Right lung (tissue), 2 donors: ENCODE measurements at regions not wholly inside any gene's neighbourhood (a gene's known extent, or its start where the extent isn't known, plus 50 kb on each side); places are given as distances from the start of the nearest gene placed in this dataset.

ENCODE experiments used
- DNase-seq, 2 donors: peaks; one replicate each; pipeline ENCODE4 v3.0.0-alpha.2; 2013

DNA sequence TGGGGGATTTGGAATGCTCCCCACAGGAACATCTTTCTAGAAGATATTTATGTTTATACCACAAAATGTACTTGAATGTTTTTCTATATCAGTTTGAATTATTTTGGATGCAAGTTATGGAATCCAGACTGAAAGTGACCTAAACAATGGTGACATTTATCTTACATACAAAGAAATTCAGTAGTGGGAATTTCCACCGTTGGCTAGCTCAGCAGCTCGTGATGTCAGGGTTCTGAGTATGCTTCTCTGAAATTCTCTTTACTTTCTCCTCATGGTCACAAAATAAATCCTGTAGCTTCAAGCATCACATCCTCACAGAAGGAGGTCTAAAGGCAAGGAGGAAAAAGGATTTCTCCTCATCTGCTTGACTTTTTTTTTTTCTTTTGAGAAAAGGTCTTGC, 105.3 kb downstream of the AKAIN1 start:
- DNase-seq: no peak

DNA sequence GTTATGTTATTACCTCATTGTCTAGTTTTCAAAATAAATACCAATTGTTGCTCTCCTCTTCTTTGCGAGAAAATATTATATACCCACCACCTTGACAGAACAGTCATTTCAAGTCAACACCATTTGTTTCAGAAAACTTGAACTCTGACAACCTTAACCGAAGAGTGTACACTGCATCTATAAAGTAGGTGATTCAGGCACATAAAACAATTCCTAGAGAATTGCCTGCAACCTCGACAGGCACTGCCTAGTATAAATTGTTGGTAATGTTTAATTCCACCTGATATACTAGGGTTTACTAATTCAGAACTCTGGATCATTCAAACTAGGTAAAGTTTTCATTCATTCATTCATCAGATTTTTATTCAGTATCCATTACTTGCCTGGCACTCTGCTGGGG, 121.8 kb downstream of the AKAIN1 start:
- no peak for DNase-seq

DNA sequence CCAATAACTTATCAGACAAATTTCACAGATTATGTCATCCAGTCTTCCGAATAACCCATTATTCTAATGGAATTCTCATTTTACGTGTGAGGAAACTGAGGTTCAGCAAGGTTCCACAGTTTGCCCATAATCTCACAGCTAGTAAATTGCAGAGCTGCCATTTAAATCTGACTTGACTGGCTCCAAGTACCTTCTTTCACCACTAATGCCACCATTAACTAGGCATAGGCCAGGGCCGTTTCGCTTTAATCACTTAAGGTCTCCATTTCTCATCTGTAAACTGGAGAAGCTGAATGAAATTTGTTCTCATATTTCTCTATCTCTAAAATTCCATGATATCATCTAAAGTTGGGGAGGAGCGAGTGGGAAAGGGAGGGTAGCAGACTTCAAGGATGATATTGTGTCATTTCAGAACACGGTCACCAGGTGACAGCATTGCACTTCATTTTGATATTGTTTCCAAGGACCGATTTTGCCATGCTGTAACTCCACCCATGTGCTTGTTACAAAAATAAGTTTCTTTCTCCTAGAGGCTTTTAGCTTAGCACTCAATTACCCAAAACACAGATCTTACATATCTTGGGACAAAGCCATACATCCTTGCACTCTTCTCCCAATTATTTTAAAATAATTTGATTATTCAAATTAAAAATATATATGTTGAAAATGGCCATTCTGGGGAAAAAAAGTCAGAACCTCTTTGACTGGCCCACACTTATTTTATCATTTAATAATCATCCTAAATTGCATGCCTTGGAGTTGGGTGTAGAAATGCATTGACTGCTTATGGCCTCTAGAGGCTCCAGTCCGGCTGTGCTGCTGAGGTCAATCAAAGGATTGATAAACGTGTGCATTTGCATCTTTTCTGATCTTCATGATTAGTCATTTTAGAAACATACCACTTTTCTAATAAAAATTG, 123.8 kb downstream of the AKAIN1 start:
- DNase-seq: peak in 1 of 2 donors; percentile 12

DNA sequence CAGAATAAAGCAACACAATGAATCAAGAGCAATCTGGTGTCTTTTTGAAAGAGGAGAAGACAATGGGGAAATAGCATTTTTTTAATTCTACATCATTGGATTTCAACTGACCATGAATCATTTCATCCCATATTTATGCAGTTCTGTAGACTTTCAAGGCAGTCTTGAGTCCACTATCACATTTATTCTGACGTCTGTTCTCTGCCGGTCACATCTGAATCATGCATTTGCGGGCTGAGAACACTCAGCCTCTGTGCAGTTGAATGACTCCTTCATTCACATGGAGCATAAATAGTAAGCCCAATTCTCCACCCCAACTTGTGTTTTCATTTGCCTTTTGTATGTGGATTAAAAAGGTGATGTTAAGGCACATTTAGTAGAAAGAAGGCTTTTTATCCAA, 128.2 kb downstream of the AKAIN1 start:
- DNase-seq: no peak

DNA sequence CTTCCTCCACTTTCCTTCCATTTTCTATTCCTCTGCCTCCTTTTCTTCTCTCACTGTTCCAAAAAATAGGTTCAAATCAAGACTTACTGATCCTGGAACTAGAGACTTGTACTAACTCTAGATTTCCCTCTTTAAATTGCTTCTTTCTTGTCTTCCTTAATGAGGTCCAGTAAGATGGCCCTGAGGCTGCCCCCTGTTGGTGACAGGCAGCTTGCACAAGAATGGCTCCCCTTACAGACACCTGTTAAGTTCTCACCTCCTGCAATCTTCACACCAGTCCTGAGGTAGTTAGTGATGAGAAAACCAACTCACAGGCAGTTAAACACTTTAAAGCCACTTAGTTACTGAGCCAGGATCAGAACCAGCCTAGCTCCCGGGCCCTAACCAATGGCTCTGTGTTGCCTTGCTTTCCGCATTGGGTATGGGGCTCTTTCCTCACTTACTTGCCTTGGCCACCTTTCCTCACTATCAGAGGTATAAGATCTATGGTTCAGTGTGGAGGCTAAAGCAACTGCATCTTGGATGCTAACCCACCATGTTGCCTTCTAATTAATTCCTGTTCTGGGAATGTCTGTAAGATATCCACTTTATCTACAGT, 130.6 kb downstream of the AKAIN1 start:
- DNase-seq: no peak

DNA sequence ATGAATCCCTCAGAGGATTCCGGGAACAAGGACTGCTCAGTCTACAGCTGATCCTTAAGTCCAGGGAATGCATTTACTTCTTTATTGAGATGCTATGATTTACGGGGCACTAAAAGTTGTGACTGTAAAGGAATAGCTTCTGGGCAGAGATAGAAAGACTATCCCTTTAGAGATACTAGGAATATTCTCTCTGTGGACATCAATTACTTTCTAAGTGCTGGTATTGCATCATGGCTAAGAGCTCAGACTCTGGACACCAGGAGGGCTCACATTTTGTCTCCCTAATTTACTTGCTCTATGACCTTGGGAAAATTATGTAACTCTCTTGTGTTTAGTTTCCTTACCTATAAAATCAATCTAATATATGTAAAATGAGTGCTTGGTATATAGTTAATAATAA, 131.4 kb downstream of the AKAIN1 start:
- DNase-seq: no peak

DNA sequence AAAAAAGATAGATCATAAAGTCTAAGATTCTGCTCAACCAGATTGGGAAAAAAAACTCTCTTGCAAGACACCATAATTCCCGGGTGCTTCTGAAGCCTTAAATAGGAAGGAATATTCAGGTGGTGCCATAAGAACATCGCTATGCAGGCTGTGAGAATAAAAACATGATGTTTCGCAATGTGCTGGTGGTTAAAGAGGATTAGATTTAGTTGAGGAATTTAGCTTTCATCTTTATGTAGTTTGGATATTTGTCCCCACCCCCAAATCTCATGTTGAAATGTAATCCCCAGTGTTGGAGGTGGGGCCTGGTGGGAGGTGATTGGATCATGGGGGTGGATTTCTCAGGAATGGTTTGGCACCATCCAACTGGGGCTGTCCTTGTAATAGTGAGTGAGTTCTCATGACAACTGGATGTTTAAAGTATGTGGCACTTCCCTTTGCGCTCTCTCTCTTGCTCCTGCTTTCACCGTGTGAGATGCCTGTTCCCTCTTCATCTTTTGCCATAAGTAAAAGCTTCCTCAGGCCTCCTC, 132.2 kb downstream of the AKAIN1 start:
- DNase-seq: no peak

DNA sequence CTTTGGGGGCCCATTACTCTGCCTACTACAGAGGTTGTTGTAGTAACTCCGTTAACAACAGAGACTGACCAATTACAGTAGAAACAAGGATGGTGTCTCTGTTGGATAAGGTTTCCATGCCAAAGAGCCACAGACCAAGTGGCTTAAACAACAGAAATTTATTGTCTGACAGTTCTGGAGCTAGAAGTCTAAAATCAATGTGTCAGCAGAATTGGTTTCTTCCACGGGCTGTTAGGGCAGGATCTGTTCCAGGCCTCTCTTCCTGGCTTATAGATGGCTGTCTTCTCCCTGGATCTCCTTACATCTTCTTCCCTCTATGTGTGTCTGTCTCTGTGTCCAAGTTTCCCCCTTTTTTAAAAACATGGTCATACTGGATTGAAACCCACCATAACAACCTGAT, 135.3 kb downstream of the AKAIN1 start:
- DNase-seq: no peak

DNA sequence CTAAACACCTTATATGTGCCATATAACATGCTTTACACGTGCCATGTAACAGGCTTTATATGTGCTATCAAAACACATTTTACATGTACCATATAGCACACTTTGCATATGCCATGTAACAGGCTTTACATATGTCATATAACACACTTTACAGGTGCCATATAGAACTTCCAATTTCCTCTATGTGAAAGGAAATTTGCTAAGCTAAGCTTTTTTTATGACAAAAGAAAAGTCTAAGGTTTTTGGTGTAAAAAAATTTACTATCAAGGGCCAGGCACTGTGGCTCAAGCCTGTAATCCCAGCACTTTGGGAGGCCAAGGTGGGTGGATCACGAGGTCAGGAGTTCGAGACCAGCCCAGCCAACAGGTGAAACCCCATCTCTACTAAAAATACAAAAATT, 136.5 kb downstream of the AKAIN1 start:
- DNase-seq: no peak

DNA sequence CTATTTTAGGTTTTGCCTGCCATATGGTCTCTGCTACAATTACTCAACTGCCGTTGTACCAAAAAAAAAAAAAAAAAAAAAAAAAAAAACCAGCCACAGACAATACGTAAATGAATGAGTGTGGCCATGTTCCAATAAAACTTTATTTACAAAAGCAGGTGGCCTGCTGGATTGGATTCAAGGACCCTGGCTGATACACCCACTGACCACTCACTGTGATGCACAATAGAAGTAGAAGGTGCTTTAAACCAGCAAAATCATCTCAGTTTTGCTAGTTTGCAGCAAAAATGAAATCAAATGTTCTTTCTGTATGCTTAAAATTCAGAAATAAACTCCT, 137.4 kb downstream of the AKAIN1 start:
- DNase-seq: no peak

DNA sequence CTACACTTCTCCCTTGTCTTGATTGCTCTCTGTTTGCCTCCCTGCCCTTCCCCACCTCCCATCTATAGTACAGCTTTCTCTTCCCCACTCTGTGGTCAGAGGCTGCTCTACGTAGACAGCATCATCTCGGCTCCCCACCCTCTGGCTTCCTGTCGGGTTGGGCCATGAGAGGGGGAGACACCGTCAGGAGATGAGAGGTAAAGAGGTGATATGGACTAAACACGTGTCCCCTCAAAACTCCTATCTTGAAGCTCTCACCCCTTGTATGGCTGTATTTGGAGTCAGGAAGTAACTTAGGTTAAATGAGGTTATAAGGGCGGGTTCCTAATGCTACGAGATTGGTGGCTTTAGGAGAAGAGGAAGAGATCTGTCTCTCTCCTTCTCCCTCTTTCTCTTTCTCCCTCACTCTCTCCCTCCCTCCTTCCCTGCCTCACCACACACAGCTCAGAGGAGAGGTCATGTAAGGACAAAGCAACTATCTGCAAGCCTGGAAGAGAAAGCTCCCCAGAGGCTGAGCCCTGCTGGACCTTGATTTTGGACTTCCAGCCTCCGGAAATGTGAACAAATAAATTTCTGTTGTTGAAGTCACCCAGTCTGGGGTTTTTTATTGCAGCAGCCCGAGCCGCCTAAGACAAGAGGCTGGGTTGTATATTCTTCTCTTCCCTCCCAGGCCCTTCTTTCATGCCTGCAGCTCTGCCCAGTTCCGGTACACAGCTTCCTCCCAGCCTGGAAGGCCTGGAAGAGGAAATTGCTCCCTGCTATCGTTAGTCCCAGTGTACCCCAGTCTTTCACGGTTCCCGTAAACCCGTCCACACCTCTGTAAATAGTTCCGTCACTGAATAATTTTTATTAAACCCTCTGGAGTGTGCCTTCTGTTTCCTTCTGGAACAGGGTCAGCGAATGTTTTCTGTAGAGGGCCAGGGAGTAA, 138.0 kb downstream of the AKAIN1 start:
- DNase-seq: no peak

DNA sequence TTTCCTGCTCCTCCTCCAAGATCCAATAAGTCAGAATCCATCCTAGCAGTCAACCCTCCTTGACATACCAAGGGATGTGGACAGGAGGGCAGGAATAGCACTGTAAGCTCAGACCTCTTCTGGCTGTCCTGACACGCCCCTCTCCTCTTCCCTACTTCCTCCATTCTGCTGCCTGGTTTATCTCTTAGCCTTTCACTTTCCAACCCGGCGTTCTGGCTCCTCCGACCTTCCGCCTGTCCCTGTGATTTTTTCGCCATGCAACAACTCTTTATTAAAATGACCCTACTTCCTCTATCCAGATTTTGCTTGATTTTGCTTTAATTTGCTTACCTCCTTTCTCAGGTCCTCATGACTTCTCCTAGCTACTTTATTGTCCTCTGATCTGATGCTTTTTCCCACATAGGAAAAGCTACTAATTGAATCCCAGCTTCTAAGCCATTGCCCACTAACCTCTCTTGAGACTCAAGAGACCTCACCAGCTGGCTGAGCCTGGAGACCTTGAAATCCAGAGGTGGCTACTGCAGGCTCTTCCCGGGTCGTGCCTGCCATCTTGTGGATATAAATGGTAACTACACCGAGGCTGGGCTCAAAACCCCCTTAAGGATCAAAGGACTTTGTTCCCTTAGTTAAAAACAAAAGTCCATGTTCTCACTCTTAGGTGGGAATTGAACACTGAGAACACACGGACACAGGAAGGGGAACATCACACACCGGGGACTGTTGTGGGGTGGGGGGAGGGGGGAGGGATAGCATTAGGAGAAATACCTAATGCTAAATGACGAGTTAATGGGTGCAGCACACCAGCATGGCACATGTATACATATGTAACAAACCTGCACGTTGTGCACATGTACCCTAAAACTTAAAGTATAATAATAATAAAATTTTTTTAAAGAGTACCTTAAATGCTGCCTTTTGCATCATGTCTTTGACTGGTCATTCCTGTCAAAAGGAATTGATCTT, 139.4 kb downstream of the AKAIN1 start:
- peak; percentile 23 to 36 for DNase-seq

DNA sequence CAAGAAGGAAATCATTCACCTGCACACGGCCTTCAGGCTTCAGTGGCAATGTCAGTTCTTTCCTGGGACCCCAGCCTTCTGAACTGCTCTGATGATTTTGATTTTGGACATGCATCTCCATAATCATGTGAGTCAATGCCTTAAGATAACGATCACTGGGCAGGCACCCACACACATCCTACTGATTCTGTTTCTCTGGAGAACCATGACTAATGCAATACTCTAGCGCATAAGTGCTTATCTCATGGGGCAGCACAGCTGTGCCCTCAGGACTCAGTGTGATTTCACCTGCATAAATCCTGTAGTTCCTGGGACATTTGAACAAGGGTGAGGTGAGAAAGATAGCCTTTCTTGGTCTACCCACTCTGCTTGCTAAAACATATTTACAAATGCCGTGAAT, 144.6 kb downstream of the AKAIN1 start:
- DNase-seq: no peak

DNA sequence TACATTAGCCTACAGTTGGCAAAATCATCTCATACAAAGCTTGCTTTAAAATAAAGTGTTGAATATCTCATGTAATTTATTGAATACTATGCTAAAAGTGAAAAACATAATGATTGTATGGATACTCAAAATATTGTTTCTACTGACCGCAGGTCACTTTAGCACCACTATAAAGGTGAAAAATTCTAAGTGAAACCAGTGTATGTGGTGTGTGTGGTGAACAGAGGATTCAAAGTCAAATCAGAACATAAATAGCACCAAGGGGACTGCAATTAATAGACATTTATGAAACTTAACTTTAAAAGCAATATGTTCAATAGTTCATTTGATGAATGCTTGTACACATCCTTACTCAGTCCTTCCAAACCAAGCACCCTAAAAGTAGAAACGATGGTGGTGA, 145.8 kb downstream of the AKAIN1 start:
- DNase-seq: no peak

DNA sequence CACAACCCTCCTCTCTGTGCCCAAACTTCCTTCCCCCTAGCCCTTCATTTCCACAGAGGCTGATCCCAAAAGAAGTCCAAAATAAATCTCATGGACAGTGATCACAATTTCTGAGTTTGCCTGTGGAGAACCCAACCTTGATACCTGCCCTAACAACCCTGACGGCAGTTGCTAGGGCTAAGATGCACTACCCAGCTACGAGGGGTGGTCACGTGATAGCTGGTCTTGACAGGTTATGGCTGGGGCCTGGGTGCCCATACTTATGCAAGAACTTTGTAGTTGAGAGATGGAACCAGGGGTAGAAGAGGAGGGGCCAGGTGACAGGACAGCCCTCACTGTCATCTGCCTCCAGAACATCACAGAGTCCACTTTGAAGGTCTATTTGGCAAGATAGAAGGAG, 147.9 kb downstream of the AKAIN1 start:
- no peak for DNase-seq

DNA sequence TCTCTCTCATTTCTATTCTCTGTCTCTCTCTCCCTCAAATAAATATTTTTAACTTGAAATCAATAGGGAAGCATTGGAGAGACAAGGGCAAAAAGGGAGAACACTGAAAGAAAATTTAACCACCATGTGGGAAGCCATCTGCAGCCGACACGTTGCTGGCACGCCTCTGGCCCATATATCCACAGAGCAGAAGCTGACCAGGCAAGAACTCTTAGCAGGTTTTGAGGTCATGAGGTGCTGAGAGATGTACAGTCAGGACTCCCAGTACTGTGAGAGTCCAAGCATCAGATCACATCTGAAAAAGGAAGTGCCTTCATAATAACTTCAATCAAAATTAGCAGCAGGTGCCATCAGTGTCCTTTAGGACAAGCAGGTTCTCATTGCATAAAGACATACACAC, 156.6 kb downstream of the AKAIN1 start:
- no peak for DNase-seq

DNA sequence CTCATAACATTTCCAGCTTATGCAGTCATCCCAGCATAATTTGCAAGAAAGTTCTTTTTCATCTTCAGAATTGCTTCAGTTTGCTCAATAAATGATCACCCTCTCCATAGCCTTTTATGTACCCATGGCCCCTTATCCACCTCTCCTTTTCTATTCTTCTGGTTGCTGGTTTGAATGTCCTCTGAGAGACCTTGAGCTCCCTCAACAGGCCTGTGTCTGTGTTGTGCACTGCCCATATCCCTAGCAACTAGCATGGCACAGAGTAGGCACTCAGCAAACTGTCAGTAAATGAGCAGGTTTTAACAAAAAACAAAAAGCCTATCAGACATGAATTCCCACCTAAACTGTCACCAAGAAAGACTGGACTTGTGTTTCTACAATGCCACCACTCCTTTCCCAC, 160.5 kb downstream of the AKAIN1 start:
- no peak for DNase-seq

DNA sequence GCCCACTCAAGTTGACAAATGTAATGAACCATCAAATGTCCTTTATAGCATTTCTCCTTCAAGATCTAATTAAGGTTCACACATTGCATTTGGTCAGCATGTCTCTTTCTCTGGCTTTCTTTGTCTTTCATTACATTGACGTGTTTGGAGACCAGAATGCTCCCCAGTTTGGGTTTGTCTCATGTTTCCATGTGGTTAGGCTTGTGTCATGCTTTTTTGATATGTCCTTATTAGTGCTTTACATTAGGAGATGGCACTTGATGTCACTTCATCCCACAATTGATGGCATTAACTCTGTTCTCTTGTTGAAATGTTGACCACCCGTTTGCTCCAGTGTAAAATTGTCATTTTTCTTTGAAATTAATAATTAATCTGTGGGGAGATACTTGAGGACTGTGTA, 165.8 kb downstream of the AKAIN1 start:
- DNase-seq: no peak

DNA sequence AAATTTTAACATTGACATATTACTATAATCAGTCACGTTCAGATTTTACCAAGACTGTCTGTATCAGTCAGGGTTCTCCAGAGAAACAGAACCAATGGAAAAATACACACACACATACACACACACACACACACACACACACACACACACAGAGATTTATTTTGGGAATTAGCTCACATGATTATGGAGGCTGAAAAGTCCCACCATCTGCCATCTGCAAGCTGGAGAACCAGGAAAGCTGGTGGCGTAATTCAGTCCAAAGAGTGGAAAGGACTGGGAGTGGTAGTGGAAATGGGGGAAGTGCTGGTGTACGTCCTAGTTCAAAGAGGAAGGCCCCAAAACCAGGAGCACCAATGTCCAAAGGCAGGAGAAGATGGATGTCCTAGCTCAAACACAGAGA, 166.4 kb downstream of the AKAIN1 start:
- DNase-seq: no peak

DNA sequence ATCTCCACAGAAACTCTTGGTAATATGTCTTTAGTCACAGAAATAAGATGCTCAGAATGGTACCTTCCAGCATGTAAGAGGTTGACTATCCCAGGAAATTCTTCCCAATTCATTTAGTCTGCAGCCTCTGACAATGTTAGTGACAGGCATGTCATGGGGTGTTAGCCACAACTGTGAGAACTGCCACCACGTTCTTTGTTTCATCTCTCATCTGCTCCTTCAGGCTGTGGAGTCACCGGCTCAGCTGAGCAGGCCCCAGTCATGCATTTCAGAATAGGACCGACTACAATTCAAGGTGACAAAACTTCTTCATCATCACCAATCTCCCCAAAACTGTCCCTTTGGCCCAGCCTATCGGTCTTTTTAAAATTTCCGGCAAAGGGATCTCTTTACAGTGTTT, 167.5 kb downstream of the AKAIN1 start:
- DNase-seq: no peak

DNA sequence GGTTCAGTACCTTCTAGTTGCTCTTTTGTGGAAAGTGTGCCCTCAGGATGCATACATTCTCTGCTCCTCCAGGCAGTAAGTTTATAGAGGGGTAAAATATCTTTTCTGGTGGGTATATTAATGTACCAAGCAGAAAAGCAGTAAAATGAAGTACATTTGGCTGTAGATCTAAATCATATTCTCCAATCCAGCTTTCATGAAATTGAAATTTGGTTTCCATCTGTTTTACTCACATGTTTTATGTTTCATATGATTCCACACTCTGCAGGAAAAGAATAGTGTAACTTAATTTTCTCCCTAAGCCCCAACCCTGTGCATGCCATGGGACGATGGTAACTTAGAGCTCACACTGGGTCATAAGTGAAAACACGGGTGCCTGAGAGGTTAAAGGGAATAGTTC, 172.3 kb downstream of the AKAIN1 start:
- DNase-seq: no peak
